IMR-90 (cell line): ENCODE measurements at regions not wholly inside any gene's neighbourhood (a gene's known extent, or its start where the extent isn't known, plus 50 kb on each side); places are given as distances from the start of the nearest gene placed in this dataset.

ENCODE experiments used
- ATAC-seq: fragments of 200-7000 bp; cut with Tn5 transposase; 2 replicates; pipeline ENCODE4 v1.9.1; 2020; ENCODE audit warnings: low read depth, mild to moderate bottlenecking, moderate library complexity
- BruUV-seq: library from RNA; stranded (reverse); fragments of 400-500 nt; replicated peaks from 2 replicates; lab custom pipeline; 2021; lab: Mats Ljungman, UMichigan
- CTCF ChIA-PET: fragments of 300-600 bp; formaldehyde crosslinking; extraction: SDS; loops from one replicate; lab custom pipeline; 2021; ENCODE audit warnings: antibody characterized with exemption; lab: Yijun Ruan, JAX
- POLR2A ChIA-PET: fragments of 300-600 bp; sonication (Branson Sonifier 250); formaldehyde crosslinking; loops from one replicate; lab custom pipeline; 2022; ENCODE audit warnings: antibody characterized with exemption; ENCODE audit not compliant: unreplicated experiment; lab: Charles Lee
- DNase-seq: peaks from one replicate; pipeline ENCODE4 v3.0.0; 2013
- H2AFZ ChIP-seq: replicated peaks from 2 replicates; pipeline ENCODE3; 2013; ENCODE audit warnings: low read length, mild to moderate bottlenecking; ENCODE audit not compliant: poor library complexity
- H2AK5ac ChIP-seq: 2 replicates; pipeline ENCODE4 v1.6.1; 2013; ENCODE audit warnings: low read depth, low read length, inconsistent platforms
- H2AK9ac ChIP-seq: replicated peaks from 2 replicates; pipeline ENCODE3; 2013; ENCODE audit warnings: mild to moderate bottlenecking, low read depth, low read length, moderate library complexity; ENCODE audit not compliant: poor library complexity
- H2BK120ac ChIP-seq: 2 replicates; pipeline ENCODE4 v1.6.1; 2013; ENCODE audit warnings: low read depth, low read length, inconsistent platforms
- H2BK15ac ChIP-seq: 3 replicates; pipeline ENCODE4 v1.6.1; 2013; ENCODE audit warnings: low read depth, low read length, inconsistent platforms
- H2BK20ac ChIP-seq: 2 replicates; pipeline ENCODE4 v1.6.1; 2013; ENCODE audit warnings: low read depth, mild to moderate bottlenecking, inconsistent platforms, low read length, moderate library complexity
- H2BK5ac ChIP-seq: 2 replicates; pipeline ENCODE4 v1.6.1; 2013; ENCODE audit warnings: mild to moderate bottlenecking, low read depth, low read length, inconsistent platforms; ENCODE audit not compliant: poor library complexity, severe bottlenecking
- H3K14ac ChIP-seq: replicated peaks from 2 replicates; pipeline ENCODE4 v1.6.1; 2013; ENCODE audit warnings: low read depth, low read length, inconsistent platforms
- H3K18ac ChIP-seq: 2 replicates; pipeline ENCODE4 v1.6.1; 2013; ENCODE audit warnings: low read depth, low read length, control low read depth
- H3K23ac ChIP-seq: 2 replicates; pipeline ENCODE4 v1.6.1; 2013; ENCODE audit warnings: low read depth, low read length, inconsistent platforms
- H3K27ac ChIP-seq: 2 replicates; pipeline ENCODE4 v1.5.1; 2013; ENCODE audit warnings: mild to moderate bottlenecking, control low read depth, low read length; ENCODE audit not compliant: insufficient read depth
- H3K27me3 ChIP-seq: 2 replicates; pipeline ENCODE4 v1.6.1; 2013; ENCODE audit warnings: low read length; ENCODE audit not compliant: control insufficient read depth, insufficient read depth
- H3K36me3 ChIP-seq: 2 replicates; pipeline ENCODE4 v1.6.1; 2013; ENCODE audit warnings: low read length, mixed read lengths; ENCODE audit not compliant: control insufficient read depth, insufficient read depth
- H3K4ac ChIP-seq: 2 replicates; pipeline ENCODE4 v1.6.1; 2013; ENCODE audit warnings: low read depth, low read length, inconsistent platforms
- H3K4me1 ChIP-seq: 2 replicates; pipeline ENCODE4 v1.6.1; 2013; ENCODE audit warnings: low read length, mixed read lengths; ENCODE audit not compliant: control insufficient read depth, insufficient read depth
- H3K4me2 ChIP-seq: 2 replicates; pipeline ENCODE4 v1.6.1; 2013; ENCODE audit warnings: low read depth, mild to moderate bottlenecking, control low read depth, low read length, moderate library complexity
- H3K4me3 ChIP-seq: 2 replicates; pipeline ENCODE4 v1.5.1; 2013; ENCODE audit warnings: low read depth, mild to moderate bottlenecking, control low read depth, low read length, moderate library complexity; ENCODE audit not compliant: insufficient read depth
- H3K56ac ChIP-seq: 2 replicates; pipeline ENCODE4 v1.6.1; 2013; ENCODE audit warnings: low read length, inconsistent platforms; ENCODE audit not compliant: insufficient read depth; ENCODE audit errors: extremely low read depth
- H3K79me1 ChIP-seq, 2 experiments: 2 replicates each; pipeline ENCODE4 v1.6.1; 2013; ENCODE audit warnings: low read length in 2 of 2, inconsistent platforms in 1 of 2, low read depth in 1 of 2
- H3K9ac ChIP-seq: 2 replicates; pipeline ENCODE4 v1.6.1; 2013; ENCODE audit warnings: low read depth, low read length, control low read depth
- H3K9me1 ChIP-seq: 2 replicates; pipeline ENCODE4 v1.6.1; 2013; ENCODE audit warnings: low read length, inconsistent platforms; ENCODE audit not compliant: insufficient read depth
- H3K9me3 ChIP-seq: 2 replicates; pipeline ENCODE4 v1.6.1; 2013; ENCODE audit warnings: low read length; ENCODE audit not compliant: control insufficient read depth, insufficient read depth
- H4K20me1 ChIP-seq: 2 replicates; pipeline ENCODE4 v1.6.1; 2013; ENCODE audit warnings: low read length, inconsistent platforms; ENCODE audit not compliant: insufficient read depth
- H4K5ac ChIP-seq: 2 replicates; pipeline ENCODE4 v1.6.1; 2013; ENCODE audit warnings: mild to moderate bottlenecking, low read depth, low read length, control low read depth
- H4K8ac ChIP-seq, 2 experiments: 2 replicates each; pipeline ENCODE4 v1.6.1; 2013; ENCODE audit warnings: low read depth in 2 of 2, low read length in 2 of 2, control low read depth in 1 of 2, inconsistent platforms in 1 of 2
- H4K91ac ChIP-seq: 2 replicates; pipeline ENCODE4 v1.6.1; 2013; ENCODE audit warnings: low read depth, low read length, inconsistent platforms; ENCODE audit not compliant: insufficient read depth
- ELK1 ChIP-seq: fragments of 150-350 bp; IDR thresholded peaks from 2 replicates; pipeline ENCODE4 v1.6.1; 2016; ENCODE audit warnings: low read depth, mild to moderate bottlenecking, low read length, moderate library complexity, borderline replicate concordance
- WGBS, 2 experiments: methylation state at CpG; one replicate each; pipeline versions ENCODE4 v1.1.5 to v1.1.7; 2013; ENCODE audit warnings: missing lambda C conversion rate in 2 of 2; ENCODE audit not compliant: insufficient read length in 1 of 2; ENCODE audit errors: extremely low coverage in 2 of 2; 5-methylcytosine and 5-hydroxymethylcytosine counted together
- dilution Hi-C: fragments of 300-500 bp; cut with HindIII; formaldehyde crosslinking; loops from one replicate; pipeline ENCODE4 v1.14.3; 2018; ENCODE audit warnings: low sequenced_read_pairs; ENCODE audit not compliant: unreplicated experiment
- in situ Hi-C: fragments of 300-500 bp; cut with MboI; formaldehyde crosslinking; loops from 3 replicates; pipeline ENCODE4 v1.14.3; 2019; ENCODE audit warnings: low sequenced_read_pairs, inconsistent platforms, mixed read lengths
- intact Hi-C: fragments of 100-400 bp; cut with micrococcal nuclease; formaldehyde crosslinking; loops from 2 replicates; pipeline ENCODE4 v1.10.0; 2022
- TF ChIP-seq, protein P1 (sequence below): conservative IDR thresholded peaks from 2 replicates; pipeline ENCODE4 v1.5.1; 2012; ENCODE audit warnings: mild to moderate bottlenecking, low read depth, low read length, improper control_type of control experiment

GRCh38 chr2:75896779-75897366, 186.2 kb upstream of the GCFC2 start:
- intact Hi-C loops (no loop called here), in situ Hi-C loops (no loop called here), dilution Hi-C loops (no loop called here)
- Histone ChIP-seq H2AFZ (no peak overlapping the region), H4K5ac (no peak overlapping the region), H4K91ac (no peak overlapping the region), H3K27me3 (no peaks in the 10 kb centered on the region), H3K36me3 (no peaks in the 10 kb centered on the region), H2AK5ac (no peak overlapping the region), H3K23ac (no peak overlapping the region), H3K14ac (no peak overlapping the region), H3K79me1 (no peaks in the 10 kb centered on the region), H3K18ac (no peak overlapping the region), H4K8ac (no peak overlapping the region), H2BK15ac (no peak overlapping the region), H3K56ac (no peak overlapping the region), H3K9me1 (no peaks in the 10 kb centered on the region), H2AK9ac (no peak overlapping the region), H2BK5ac (no peak overlapping the region), H3K9ac (no peak overlapping the region), H2BK120ac (no peak overlapping the region), H3K4me3 (no peak overlapping the region), H3K9me3 (no peaks in the 10 kb centered on the region), H4K20me1 (no peaks in the 10 kb centered on the region), H3K4me2 (no peak overlapping the region), H3K27ac (no peak overlapping the region), H3K4me1 (no peaks in the 10 kb centered on the region), H2BK20ac (no peak overlapping the region), H3K4ac (no peak overlapping the region)
- ChIA-PET POLR2A (no interaction called here), CTCF (interaction anchor here (0.6 kb wide), 1 partner anchor 8 kb away, joined by 3 read pairs; no protein-coding TSS in a partner anchor)
- no TSS peak for BruUV-seq
- WGBS, 2 experiments, result 100% methylated on average over 1 of the region's 5 CpGs; no CpG with 5 or more reads in 1 of the 2 experiments
- DNase-seq (no peak), ATAC-seq (no peak)
- TF ChIP-seq, protein P1, sequence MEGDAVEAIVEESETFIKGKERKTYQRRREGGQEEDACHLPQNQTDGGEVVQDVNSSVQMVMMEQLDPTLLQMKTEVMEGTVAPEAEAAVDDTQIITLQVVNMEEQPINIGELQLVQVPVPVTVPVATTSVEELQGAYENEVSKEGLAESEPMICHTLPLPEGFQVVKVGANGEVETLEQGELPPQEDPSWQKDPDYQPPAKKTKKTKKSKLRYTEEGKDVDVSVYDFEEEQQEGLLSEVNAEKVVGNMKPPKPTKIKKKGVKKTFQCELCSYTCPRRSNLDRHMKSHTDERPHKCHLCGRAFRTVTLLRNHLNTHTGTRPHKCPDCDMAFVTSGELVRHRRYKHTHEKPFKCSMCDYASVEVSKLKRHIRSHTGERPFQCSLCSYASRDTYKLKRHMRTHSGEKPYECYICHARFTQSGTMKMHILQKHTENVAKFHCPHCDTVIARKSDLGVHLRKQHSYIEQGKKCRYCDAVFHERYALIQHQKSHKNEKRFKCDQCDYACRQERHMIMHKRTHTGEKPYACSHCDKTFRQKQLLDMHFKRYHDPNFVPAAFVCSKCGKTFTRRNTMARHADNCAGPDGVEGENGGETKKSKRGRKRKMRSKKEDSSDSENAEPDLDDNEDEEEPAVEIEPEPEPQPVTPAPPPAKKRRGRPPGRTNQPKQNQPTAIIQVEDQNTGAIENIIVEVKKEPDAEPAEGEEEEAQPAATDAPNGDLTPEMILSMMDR, result peak; percentile 21; the same call in 1 of the 2 replicates
- no peak for TF ChIP-seq ELK1
